ENCODE measurements at regions not wholly inside any gene's neighbourhood (a gene's known extent, or its start where the extent isn't known, plus 50 kb on each side); places are given as distances from the start of the nearest gene placed in this dataset.

DNA sequence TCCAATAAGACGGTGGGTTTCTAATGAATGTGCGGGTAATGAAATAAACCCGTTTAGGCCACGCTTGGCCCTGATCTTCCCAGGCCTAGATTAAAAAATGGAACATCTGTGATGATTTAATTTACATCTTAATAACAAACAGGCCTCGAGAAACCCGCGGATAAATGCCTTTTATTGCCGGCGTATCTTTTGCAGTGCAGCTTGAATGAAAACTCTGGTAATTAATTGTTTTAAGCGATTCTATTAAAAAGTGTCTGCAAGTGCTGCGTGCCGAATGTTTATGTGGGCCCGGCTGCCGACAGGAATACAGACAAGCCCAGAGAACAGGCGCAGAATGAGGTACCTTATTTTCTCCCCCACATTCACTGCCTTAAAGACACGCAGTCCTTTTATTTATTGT lies 420.7 kb downstream of the MN1 start:
- TF ChIP-seq, protein P1, sequence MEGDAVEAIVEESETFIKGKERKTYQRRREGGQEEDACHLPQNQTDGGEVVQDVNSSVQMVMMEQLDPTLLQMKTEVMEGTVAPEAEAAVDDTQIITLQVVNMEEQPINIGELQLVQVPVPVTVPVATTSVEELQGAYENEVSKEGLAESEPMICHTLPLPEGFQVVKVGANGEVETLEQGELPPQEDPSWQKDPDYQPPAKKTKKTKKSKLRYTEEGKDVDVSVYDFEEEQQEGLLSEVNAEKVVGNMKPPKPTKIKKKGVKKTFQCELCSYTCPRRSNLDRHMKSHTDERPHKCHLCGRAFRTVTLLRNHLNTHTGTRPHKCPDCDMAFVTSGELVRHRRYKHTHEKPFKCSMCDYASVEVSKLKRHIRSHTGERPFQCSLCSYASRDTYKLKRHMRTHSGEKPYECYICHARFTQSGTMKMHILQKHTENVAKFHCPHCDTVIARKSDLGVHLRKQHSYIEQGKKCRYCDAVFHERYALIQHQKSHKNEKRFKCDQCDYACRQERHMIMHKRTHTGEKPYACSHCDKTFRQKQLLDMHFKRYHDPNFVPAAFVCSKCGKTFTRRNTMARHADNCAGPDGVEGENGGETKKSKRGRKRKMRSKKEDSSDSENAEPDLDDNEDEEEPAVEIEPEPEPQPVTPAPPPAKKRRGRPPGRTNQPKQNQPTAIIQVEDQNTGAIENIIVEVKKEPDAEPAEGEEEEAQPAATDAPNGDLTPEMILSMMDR (IDR thresholded peaks at IDR 0.05; ENCODE audit: control extremely low read depth in 1 of 3, insufficient read depth in 1 of 3, low read depth in 1 of 3, low read length in 3 of 3): no peak
- TF ChIP-seq RBBP5 (IDR thresholded peaks at IDR 0.05; ENCODE audit: borderline replicate concordance, low read depth, low read length) (no peak), RAD21 (IDR thresholded peaks at IDR 0.05 in 1 of 2, conservative IDR thresholded peaks at IDR 0.05 in 1 of 2; ENCODE audit: low read depth in 2 of 2, low read length in 2 of 2) (no peak), ZNF274 (IDR thresholded peaks at IDR 0.05; ENCODE audit: borderline replicate concordance, extremely low read depth, low read length) (no peak), EZH2 (IDR thresholded peaks at IDR 0.05; ENCODE audit: low read depth, low read length, severe bottlenecking) (no peak), RFX5 (IDR thresholded peaks at IDR 0.05; ENCODE audit: borderline replicate concordance, low read depth, low read length) (no peak), SP1 (IDR thresholded peaks at IDR 0.05; ENCODE audit: low read depth, low read length) (no peak), TCF12 (IDR thresholded peaks at IDR 0.05; ENCODE audit: low read depth, low read length) (no peak), CREB1 (IDR thresholded peaks at IDR 0.05) (no peak), MAX (IDR thresholded peaks at IDR 0.05) (no peak), BCL11A (IDR thresholded peaks at IDR 0.05; ENCODE audit: low read depth in 2 of 2, low read length in 2 of 2) (no peak), CHD2 (IDR thresholded peaks at IDR 0.05; ENCODE audit: low read length) (no peak), EP300 (IDR thresholded peaks at IDR 0.05; ENCODE audit: borderline replicate concordance in 1 of 2, low read depth in 2 of 2, low read length in 2 of 2) (no peak), HDAC6 (IDR thresholded peaks at IDR 0.05; ENCODE audit: low read depth, low read length) (no peak)

Data from H1 (cell line).